ENCODE measurements at regions not wholly inside any gene's neighbourhood (a gene's known extent, or its start where the extent isn't known, plus 50 kb on each side); places are given as distances from the start of the nearest gene placed in this dataset.

GRCh38 chr2:2826621-2827020 lies 495.5 kb upstream of the MYT1L start:
- no peak for TF ChIP-seq CTCF (conservative IDR thresholded peaks at IDR 0.05; ENCODE audit: low read length)
- TF ChIP-seq EZH2phosphoT487 (IDR thresholded peaks at IDR 0.05; ENCODE audit: borderline replicate concordance, low read depth, low read length), result no peak
